ENCODE measurements at regions not wholly inside any gene's neighbourhood (a gene's known extent, or its start where the extent isn't known, plus 50 kb on each side); places are given as distances from the start of the nearest gene placed in this dataset.

DNA sequence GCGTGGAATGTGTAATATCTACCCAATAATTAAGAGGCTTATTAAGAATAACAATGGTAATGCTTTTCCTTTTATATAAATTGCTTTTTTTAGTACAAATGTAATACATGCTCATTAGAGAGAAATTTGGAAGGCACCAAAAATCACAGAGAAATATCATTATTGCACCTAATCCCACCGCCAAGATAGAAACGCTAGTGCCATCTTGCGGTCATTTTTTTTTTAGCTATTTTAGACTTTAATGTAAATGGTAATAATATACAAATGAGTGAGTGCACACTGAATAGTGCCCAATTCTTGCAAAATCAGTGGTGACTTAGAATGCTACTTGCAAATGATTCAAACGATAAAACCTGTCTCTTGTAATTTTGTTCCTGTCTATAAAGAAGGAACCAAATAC lies 576.8 kb upstream of the TMEM132C start:
- TF ChIP-seq CTCF (IDR thresholded peaks at IDR 0.05; ENCODE audit: unreplicated experiment): peak; percentile 29
- H3K27ac Mint-ChIP-seq (ENCODE audit: low read depth, unreplicated experiment): no peak overlapping the region
- H3K36me3 Mint-ChIP-seq (ENCODE audit: insufficient read depth, unreplicated experiment): no peaks in the 10 kb centered on the region
- no peaks in the 10 kb centered on the region for H3K4me1 Mint-ChIP-seq (ENCODE audit: insufficient read depth, unreplicated experiment)
- peak; percentile 21 for DNase-seq (ENCODE audit: unreplicated experiment)
- no peaks in the 10 kb centered on the region for H3K27me3 Mint-ChIP-seq (ENCODE audit: insufficient read depth, unreplicated experiment)
- H3K9me3 Mint-ChIP-seq (ENCODE audit: unreplicated experiment): no peaks in the 10 kb centered on the region
- intact Hi-C loops (cut with micrococcal nuclease): loop anchor here (5.0 kb wide), 1 partner anchor 203 kb away; no protein-coding TSS in a partner anchor
- ChIA-PET POLR2A (no interaction called here), CTCF (interaction anchor here (0.8 to 1.0 kb wide), 3 partner anchors 12 to 1486 kb away, joined by 3 to 5 read pairs (median 3); no protein-coding TSS in a partner anchor)
- BruUV-seq (replicated peaks): no TSS peak
- no peak overlapping the region for H3K4me3 Mint-ChIP-seq (ENCODE audit: unreplicated experiment)

DNA sequence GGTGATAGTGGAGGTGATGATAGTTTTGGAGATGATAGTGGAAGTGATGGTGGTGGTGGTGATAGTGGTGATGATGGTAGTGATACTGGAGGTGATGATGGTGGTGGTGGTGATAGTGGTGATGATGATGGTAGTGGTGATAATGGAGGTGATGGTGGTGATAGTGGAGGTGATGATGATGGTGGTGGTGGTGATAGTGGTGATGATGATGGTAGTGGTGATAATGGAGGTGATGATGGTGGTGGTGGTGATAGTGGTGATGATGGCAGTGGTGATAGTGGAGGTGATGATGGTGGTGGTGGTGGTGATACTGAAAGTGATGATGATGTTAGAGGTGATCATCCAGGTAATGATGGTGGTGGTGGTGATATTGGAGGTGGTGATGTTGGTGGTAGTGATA lies 570.0 kb upstream of the TMEM132C start:
- POLR2A ChIA-PET: no interaction called here
- H3K36me3 Mint-ChIP-seq (ENCODE audit: insufficient read depth, unreplicated experiment): no peaks in the 10 kb centered on the region
- no peak overlapping the region for H3K27ac Mint-ChIP-seq (ENCODE audit: low read depth, unreplicated experiment)
- no TSS peak for BruUV-seq (replicated peaks)
- CTCF ChIA-PET: no interaction called here
- H3K9me3 Mint-ChIP-seq (ENCODE audit: unreplicated experiment): peaks cover 11% of the 10 kb centered on the region
- TF ChIP-seq CTCF (IDR thresholded peaks at IDR 0.05; ENCODE audit: unreplicated experiment): no peak
- intact Hi-C loops (cut with micrococcal nuclease): no loop called here
- no peak for DNase-seq (ENCODE audit: unreplicated experiment)
- no peak overlapping the region for H3K4me3 Mint-ChIP-seq (ENCODE audit: unreplicated experiment)
- no peaks in the 10 kb centered on the region for H3K27me3 Mint-ChIP-seq (ENCODE audit: insufficient read depth, unreplicated experiment)
- no peaks in the 10 kb centered on the region for H3K4me1 Mint-ChIP-seq (ENCODE audit: insufficient read depth, unreplicated experiment)

- no peaks in the 10 kb centered on the region for H3K27me3 Mint-ChIP-seq (ENCODE audit: insufficient read depth, unreplicated experiment)
- no peak overlapping the region for H3K4me3 Mint-ChIP-seq (ENCODE audit: unreplicated experiment)
- intact Hi-C loops (cut with micrococcal nuclease): no loop called here
- H3K9me3 Mint-ChIP-seq (ENCODE audit: unreplicated experiment): peaks cover 31% of the 10 kb centered on the region
- ChIA-PET POLR2A (no interaction called here), CTCF (interaction anchor here (0.6 kb wide), 1 partner anchor 26 kb away, joined by 3 read pairs; no protein-coding TSS in a partner anchor)
- H3K4me1 Mint-ChIP-seq (ENCODE audit: insufficient read depth, unreplicated experiment): no peaks in the 10 kb centered on the region
- H3K36me3 Mint-ChIP-seq (ENCODE audit: insufficient read depth, unreplicated experiment): no peaks in the 10 kb centered on the region
- BruUV-seq (replicated peaks): no TSS peak
- DNase-seq (ENCODE audit: unreplicated experiment): no peak
- no peak overlapping the region for H3K27ac Mint-ChIP-seq (ENCODE audit: low read depth, unreplicated experiment)
- no peak for TF ChIP-seq CTCF (IDR thresholded peaks at IDR 0.05; ENCODE audit: unreplicated experiment)
Measured at GRCh38 chr12:127703026-127703425, 563.9 kb upstream of the TMEM132C start.

GRCh38 chr12:127711108-127711507 lies 555.9 kb upstream of the TMEM132C start:
- H3K4me3 Mint-ChIP-seq (ENCODE audit: unreplicated experiment): no peak overlapping the region
- intact Hi-C loops (cut with micrococcal nuclease): no loop called here
- no peaks in the 10 kb centered on the region for H3K36me3 Mint-ChIP-seq (ENCODE audit: insufficient read depth, unreplicated experiment)
- no peaks in the 10 kb centered on the region for H3K9me3 Mint-ChIP-seq (ENCODE audit: unreplicated experiment)
- no TSS peak for BruUV-seq (replicated peaks)
- no peaks in the 10 kb centered on the region for H3K27me3 Mint-ChIP-seq (ENCODE audit: insufficient read depth, unreplicated experiment)
- H3K27ac Mint-ChIP-seq (ENCODE audit: low read depth, unreplicated experiment): no peak overlapping the region
- TF ChIP-seq CTCF (IDR thresholded peaks at IDR 0.05; ENCODE audit: unreplicated experiment): peak; percentile 22
- POLR2A ChIA-PET: no interaction called here
- no peaks in the 10 kb centered on the region for H3K4me1 Mint-ChIP-seq (ENCODE audit: insufficient read depth, unreplicated experiment)
- CTCF ChIA-PET: interaction anchor here (0.5 to 1.3 kb wide), 3 partner anchors 9 to 315 kb away, joined by 3 to 4 read pairs (median 3); no protein-coding TSS in a partner anchor
- DNase-seq (ENCODE audit: unreplicated experiment): no peak
